Stimulated activated CD4-positive, alpha-beta T cell treated with anti-CD3 and anti-CD28 coated beads, Interleukin-2, amount 100 ng/mL, for 4 hours (primary cell): ENCODE measurements at regions not wholly inside any gene's neighbourhood (a gene's known extent, or its start where the extent isn't known, plus 50 kb on each side); places are given as distances from the start of the nearest gene placed in this dataset.
"Not testable (repeated sequence)": the region's sequence is repeated elsewhere in the genome, so short reads cannot be mapped to it uniquely, and the experiment has no call there.

Experiments
- DNase-seq: peaks from one replicate; pipeline ENCODE4 v3.0.0-alpha.2; 2020; ENCODE audit warnings: low read depth

GRCh38 chr7:155377838-155378579 is 79.9 kb upstream of the EN2 start:
- no peak for DNase-seq

- no peak for DNase-seq
Observed at GRCh38 chr7:155378580-155378934, 79.4 kb upstream of the EN2 start.

- DNase-seq, result no peak
Observed at GRCh38 chr7:155378959-155379871, 78.7 kb upstream of the EN2 start.

GRCh38 chr7:155380221-155380861 is 77.6 kb upstream of the EN2 start:
- DNase-seq, result peak; percentile 57

GRCh38 chr7:155380976-155381851 is 76.7 kb upstream of the EN2 start:
- DNase-seq, result no peak

- no peak for DNase-seq
Observed at GRCh38 chr7:155381852-155382801, 75.8 kb upstream of the EN2 start.

GRCh38 chr7:155382802-155383171 is 75.1 kb upstream of the EN2 start:
- DNase-seq, result no peak

GRCh38 chr7:155383756-155384491 is 74.0 kb upstream of the EN2 start:
- DNase-seq, result no peak

GRCh38 chr7:155384751-155385150 is 73.2 kb upstream of the EN2 start:
- no peak for DNase-seq

- not testable (repeated sequence) for DNase-seq
Observed at GRCh38 chr7:155385182-155385581, 72.7 kb upstream of the EN2 start.

- no peak for DNase-seq
Observed at GRCh38 chr7:155386608-155387007, 71.3 kb upstream of the EN2 start.

- no peak for DNase-seq
Observed at GRCh38 chr7:155387066-155387620, 70.8 kb upstream of the EN2 start.

GRCh38 chr7:155388561-155388960 is 69.4 kb upstream of the EN2 start:
- DNase-seq, result no peak

- DNase-seq, result no peak
Observed at GRCh38 chr7:155391414-155391813, 66.5 kb upstream of the EN2 start.

GRCh38 chr7:155392726-155393570 is 65.0 kb upstream of the EN2 start:
- DNase-seq, result no peak

- DNase-seq, result no peak
Observed at GRCh38 chr7:155394413-155394812, 63.5 kb upstream of the EN2 start.

GRCh38 chr7:155395176-155395797 is 62.6 kb upstream of the EN2 start:
- DNase-seq, result no peak

- DNase-seq, result no peak
Observed at GRCh38 chr7:155396661-155397060, 61.3 kb upstream of the EN2 start.
